GM12864 (cell line): ENCODE measurements at regions not wholly inside any gene's neighbourhood (a gene's known extent, or its start where the extent isn't known, plus 50 kb on each side); places are given as distances from the start of the nearest gene placed in this dataset.

Source experiments
- DNase-seq: peaks from one replicate; pipeline ENCODE4 v3.0.0-alpha.2; 2011; ENCODE audit warnings: low read depth
- H3K4me3 ChIP-seq: 2 replicates; pipeline ENCODE4 v1.5.1; 2011; ENCODE audit warnings: mild to moderate bottlenecking, low read depth, low read length, control low read depth
- CTCF ChIP-seq: IDR thresholded peaks from 2 replicates; pipeline ENCODE4 v1.5.1; 2011; ENCODE audit warnings: low read depth, mild to moderate bottlenecking, moderate library complexity, low read length, control low read depth, inconsistent platforms; ENCODE audit errors: missing control alignments

- DNase-seq: no peak
- TF ChIP-seq CTCF: no peak
- no peak overlapping the region for H3K4me3 ChIP-seq
These were observed 211.9 kb upstream of the ARRDC4 start for GRCh38 chr15:97748576-97748975.

- H3K4me3 ChIP-seq: no peak overlapping the region
- no peak for DNase-seq
- no peak for TF ChIP-seq CTCF
These were observed 210.4 kb upstream of the ARRDC4 start for GRCh38 chr15:97750060-97750459.

GRCh38 chr15:97755726-97756125 lies 204.8 kb upstream of the ARRDC4 start:
- no peak for DNase-seq
- no peak for TF ChIP-seq CTCF
- no peak overlapping the region for H3K4me3 ChIP-seq

- no peak for DNase-seq
- TF ChIP-seq CTCF: no peak
- H3K4me3 ChIP-seq: no peak overlapping the region
These were observed 201.1 kb upstream of the ARRDC4 start for GRCh38 chr15:97759363-97759762.

- no peak overlapping the region for H3K4me3 ChIP-seq
- no peak for TF ChIP-seq CTCF
- no peak for DNase-seq
These were observed 199.4 kb upstream of the ARRDC4 start for GRCh38 chr15:97761110-97761509.

GRCh38 chr15:97783240-97783639 lies 177.3 kb upstream of the ARRDC4 start:
- TF ChIP-seq CTCF: no peak

GRCh38 chr15:97786741-97787140 lies 173.8 kb upstream of the ARRDC4 start:
- DNase-seq: no peak
- H3K4me3 ChIP-seq: no peak overlapping the region
- TF ChIP-seq CTCF: no peak

More at GRCh38 chr15:97783240-97783639, 177.3 kb upstream of the ARRDC4 start:
- no peak overlapping the region for H3K4me3 ChIP-seq
- DNase-seq: no peak
